OCI-LY7 (cell line): ENCODE measurements at regions not wholly inside any gene's neighbourhood (a gene's known extent, or its start where the extent isn't known, plus 50 kb on each side); places are given as distances from the start of the nearest gene placed in this dataset.

Source experiments
- BruUV-seq: library from RNA; stranded (reverse); fragments of 400-500 nt; replicated peaks from 2 replicates; lab custom pipeline; 2021; lab: Mats Ljungman, UMichigan
- CTCF ChIA-PET: fragments of 300-600 bp; sonication (Branson Sonifier 250); formaldehyde crosslinking; loops from one replicate; lab custom pipeline; 2022; ENCODE audit warnings: antibody characterized with exemption; ENCODE audit not compliant: unreplicated experiment; lab: Charles Lee
- POLR2A ChIA-PET: fragments of 300-600 bp; sonication (Branson Sonifier 250); formaldehyde crosslinking; loops from one replicate; lab custom pipeline; 2022; ENCODE audit warnings: antibody characterized with exemption; lab: Charles Lee
- DNase-seq: peaks from one replicate; pipeline ENCODE4 v3.0.0-alpha.2; 2015; ENCODE audit warnings: low spot score
- H2AFZ ChIP-seq: fragments of 200-600 bp; sonication (generic), shearing (Covaris generic); 2 replicates; pipeline ENCODE4 v1.6.1; 2014; ENCODE audit warnings: mild to moderate bottlenecking, antibody characterized with exemption, low read length, moderate library complexity
- H3K27ac ChIP-seq: fragments of 200-600 bp; sonication (generic); 2 replicates; pipeline ENCODE4 v1.5.1; 2014; ENCODE audit warnings: mixed run types, low read depth, mild to moderate bottlenecking, moderate library complexity, low read length, inconsistent platforms; ENCODE audit not compliant: poor library complexity, severe bottlenecking
- H3K36me3 ChIP-seq: fragments of 200-600 bp; sonication (generic); 2 replicates; pipeline ENCODE4 v1.6.1; 2014; ENCODE audit warnings: mild to moderate bottlenecking, antibody characterized with exemption, low read length, moderate library complexity, mixed read lengths; ENCODE audit not compliant: insufficient read depth
- H3K4me1 ChIP-seq: fragments of 200-600 bp; sonication (generic); 2 replicates; pipeline ENCODE4 v1.5.1; 2014; ENCODE audit warnings: mild to moderate bottlenecking, low read length; ENCODE audit not compliant: insufficient read depth, poor library complexity, severe bottlenecking
- H3K4me2 ChIP-seq: fragments of 200-600 bp; sonication (generic); 2 replicates; pipeline ENCODE4 v1.6.1; 2014; ENCODE audit warnings: mild to moderate bottlenecking, low read length
- H3K4me3 ChIP-seq: fragments of 200-600 bp; sonication (generic); 2 replicates; pipeline ENCODE4 v1.5.1; 2014; ENCODE audit warnings: mild to moderate bottlenecking, low read depth, low read length; ENCODE audit not compliant: poor library complexity, severe bottlenecking
- H3K79me2 ChIP-seq: fragments of 200-600 bp; sonication (generic); 2 replicates; pipeline ENCODE4 v1.6.1; 2016; ENCODE audit warnings: low read depth, mild to moderate bottlenecking, low read length, moderate library complexity, mixed read lengths; ENCODE audit not compliant: insufficient read depth
- H3K9me2 ChIP-seq: fragments of 200-600 bp; sonication (generic); 2 replicates; pipeline ENCODE4 v1.6.1; 2016; ENCODE audit warnings: mild to moderate bottlenecking, low read length, mixed read lengths; ENCODE audit not compliant: insufficient read depth
- H3K9me3 ChIP-seq: fragments of 200-600 bp; sonication (generic); 2 replicates; pipeline ENCODE4 v1.6.1; 2014; ENCODE audit warnings: mild to moderate bottlenecking, mixed run types, low read length, mixed read lengths
- H4K20me1 ChIP-seq: fragments of 200-600 bp; sonication (generic); 2 replicates; pipeline ENCODE4 v1.6.1; 2014; ENCODE audit warnings: mild to moderate bottlenecking, antibody characterized with exemption, low read length, moderate library complexity, mixed read lengths; ENCODE audit not compliant: insufficient read depth
- CTCF ChIP-seq: fragments of 200-600 bp; sonication (generic); conservative IDR thresholded peaks from 2 replicates; pipeline ENCODE4 v1.5.1; 2014; ENCODE audit warnings: mild to moderate bottlenecking, antibody characterized with exemption, low read length, moderate library complexity, mixed read lengths
- EZH2phosphoT487 ChIP-seq: fragments of 200-600 bp; sonication (generic); IDR thresholded peaks from 2 replicates; pipeline ENCODE4 v1.6.1; 2018; ENCODE audit warnings: low read depth, borderline replicate concordance, mild to moderate bottlenecking, mixed run types, antibody characterized with exemption, low read length, moderate library complexity, mixed read lengths
- intact Hi-C: fragments of 100-400 bp; cut with micrococcal nuclease; formaldehyde crosslinking; loops from one replicate; pipeline ENCODE4 v1.10.0; 2022; ENCODE audit not compliant: unreplicated experiment

- DNase-seq = no peak
- ChIA-PET CTCF (no interaction called here), POLR2A (no interaction called here)
- no TSS peak for BruUV-seq
- no peaks in the 10 kb centered on the region for H4K20me1 ChIP-seq
- no peak overlapping the region for H3K4me3 ChIP-seq
- H3K9me2 ChIP-seq = no peaks in the 10 kb centered on the region
- no peak overlapping the region for H3K4me2 ChIP-seq
- no peak overlapping the region for H2AFZ ChIP-seq
- no peaks in the 10 kb centered on the region for H3K36me3 ChIP-seq
- no peaks in the 10 kb centered on the region for H3K79me2 ChIP-seq
- no peaks in the 10 kb centered on the region for H3K9me3 ChIP-seq
- H3K4me1 ChIP-seq = no peaks in the 10 kb centered on the region
- no peak for TF ChIP-seq CTCF
- no peak for TF ChIP-seq EZH2phosphoT487
- intact Hi-C loops = no loop called here
- no peak overlapping the region for H3K27ac ChIP-seq
These were observed 141.9 kb upstream of the PPP2R2D start for GRCh38 chr10:131758939-131759301.

- Histone ChIP-seq H4K20me1 (no peaks in the 10 kb centered on the region), H3K4me3 (no peak overlapping the region), H3K79me2 (no peaks in the 10 kb centered on the region), H3K4me1 (no peaks in the 10 kb centered on the region), H3K4me2 (no peak overlapping the region), H2AFZ (no peak overlapping the region), H3K27ac (no peak overlapping the region), H3K36me3 (no peaks in the 10 kb centered on the region), H3K9me2 (no peaks in the 10 kb centered on the region), H3K9me3 (no peaks in the 10 kb centered on the region)
- intact Hi-C loops = no loop called here
- ChIA-PET POLR2A (no interaction called here), CTCF (no interaction called here)
- TF ChIP-seq CTCF (no peak), EZH2phosphoT487 (no peak)
- DNase-seq = no peak
- BruUV-seq = no TSS peak
These were observed 141.5 kb upstream of the PPP2R2D start for GRCh38 chr10:131759347-131759746.

GRCh38 chr10:131760416-131761166 is 140.2 kb upstream of the PPP2R2D start:
- Histone ChIP-seq H3K4me3 (no peak overlapping the region), H3K36me3 (no peaks in the 10 kb centered on the region), H3K27ac (no peak overlapping the region), H4K20me1 (no peaks in the 10 kb centered on the region), H3K79me2 (no peaks in the 10 kb centered on the region), H3K4me2 (no peak overlapping the region), H2AFZ (no peak overlapping the region), H3K9me3 (no peaks in the 10 kb centered on the region), H3K4me1 (no peaks in the 10 kb centered on the region), H3K9me2 (no peaks in the 10 kb centered on the region)
- no TSS peak for BruUV-seq
- POLR2A ChIA-PET = interaction anchor here (0.8 kb wide), 1 partner anchor 65 kb away, joined by 4 read pairs; no protein-coding TSS in a partner anchor
- intact Hi-C loops = no loop called here
- TF ChIP-seq EZH2phosphoT487 (no peak), CTCF (no peak)
- DNase-seq = no peak
- CTCF ChIA-PET = no interaction called here
